H1 (cell line): ENCODE measurements at regions not wholly inside any gene's neighbourhood (a gene's known extent, or its start where the extent isn't known, plus 50 kb on each side); places are given as distances from the start of the nearest gene placed in this dataset.
A peak's percentile ranks its signal among the peaks of the same experiment; 100 is the strongest.

Experiments used
- CTCF ChIA-PET: fragments of 300-600 bp; sonication (Branson Sonifier 250); formaldehyde crosslinking; loops from one replicate; lab custom pipeline; 2021; ENCODE audit not compliant: partially characterized antibody; lab: Charles Lee
- POLR2A ChIA-PET: fragments of 300-600 bp; sonication (Branson Sonifier 250); formaldehyde crosslinking; loops from one replicate; lab custom pipeline; 2021; ENCODE audit warnings: inconsistent platforms; ENCODE audit not compliant: partially characterized antibody; lab: Charles Lee
- DNase-seq, 2 experiments: peaks; one replicate each; pipeline versions ENCODE4 v3.0.0 to v3.0.0-alpha.2; 2010 to 2022; ENCODE audit warnings: low spot score in 2 of 2, low read depth in 1 of 2, mixed read lengths in 1 of 2
- FAIRE-seq: peaks from 2 replicates; lab custom pipeline; 2011; peaks lifted over from hg19 to GRCh38; lab: Jason Lieb, UNC
- H2AFZ ChIP-seq: 2 replicates; pipeline ENCODE4 v1.8.1; 2012; ENCODE audit warnings: low read length, inconsistent platforms
- H2AK5ac ChIP-seq: 2 replicates; pipeline ENCODE4 v1.6.1; 2013; ENCODE audit warnings: low read depth, low read length
- H2BK120ac ChIP-seq: replicated peaks from 2 replicates; pipeline ENCODE3; 2013; ENCODE audit warnings: low read depth, low read length, inconsistent platforms
- H2BK12ac ChIP-seq: 2 replicates; pipeline ENCODE4 v1.6.1; 2013; ENCODE audit warnings: low read depth, low read length
- H2BK15ac ChIP-seq: 2 replicates; pipeline ENCODE4 v1.6.1; 2013; ENCODE audit warnings: low read length
- H2BK20ac ChIP-seq: 2 replicates; pipeline ENCODE4 v1.6.1; 2013; ENCODE audit warnings: low read length
- H2BK5ac ChIP-seq: 2 replicates; pipeline ENCODE4 v1.6.1; 2013; ENCODE audit warnings: low read depth, low read length
- H3K14ac ChIP-seq: 2 replicates; pipeline ENCODE4 v1.6.1; 2013; ENCODE audit warnings: inconsistent platforms; ENCODE audit not compliant: insufficient read length
- H3K18ac ChIP-seq: 2 replicates; pipeline ENCODE4 v1.6.1; 2013; ENCODE audit warnings: low read length; ENCODE audit errors: extremely low read depth
- H3K23ac ChIP-seq: 2 replicates; pipeline ENCODE4 v1.6.1; 2013; ENCODE audit warnings: inconsistent platforms; ENCODE audit not compliant: insufficient read length
- H3K23me2 ChIP-seq: 2 replicates; pipeline ENCODE4 v1.6.1; 2013; ENCODE audit warnings: low read depth, low read length
- H3K27ac ChIP-seq: 2 replicates; pipeline ENCODE4 v1.6.1; 2011; ENCODE audit warnings: low read depth, low read length, inconsistent platforms
- H3K27me3 ChIP-seq, 4 experiments: replicated peaks in 1 of 4; 1 replicate in 1 of 4; 2 replicates in 3 of 4; pipeline versions ENCODE4 v1.6.1 to v1.8.1; 2011 to 2013; ENCODE audit warnings: low read length in 3 of 4, mild to moderate bottlenecking in 3 of 4, inconsistent platforms in 2 of 4, mixed read lengths in 2 of 4, moderate library complexity in 1 of 4; ENCODE audit not compliant: control insufficient read depth in 3 of 4, insufficient read depth in 3 of 4; ENCODE audit errors: extremely low read depth in 1 of 4
- H3K36me3 ChIP-seq, 4 experiments: 2 replicates each; pipeline versions ENCODE4 v1.6.1 to v1.8.1; 2011 to 2013; ENCODE audit warnings: mild to moderate bottlenecking in 4 of 4, low read length in 3 of 4, moderate library complexity in 2 of 4, control low read depth in 1 of 4, inconsistent platforms in 1 of 4; ENCODE audit not compliant: insufficient read depth in 4 of 4, control insufficient read depth in 2 of 4
- H3K4ac ChIP-seq: replicated peaks from 2 replicates; pipeline ENCODE3; 2013; ENCODE audit warnings: low read length, low read depth, mixed read lengths, inconsistent platforms; ENCODE audit not compliant: insufficient read length
- H3K4me1 ChIP-seq, 4 experiments: replicated peaks in 1 of 4; 1 replicate in 1 of 4; 2 replicates in 3 of 4; pipeline versions ENCODE4 v1.6.1 to v1.8.1; 2011 to 2013; ENCODE audit warnings: low read length in 3 of 4, inconsistent platforms in 2 of 4, mixed read lengths in 1 of 4; ENCODE audit not compliant: insufficient read depth in 4 of 4, control insufficient read depth in 3 of 4
- H3K4me2 ChIP-seq, 2 experiments: 2 replicates each; pipeline versions ENCODE4 v1.6.1 to v1.8.1; 2011 to 2013; ENCODE audit warnings: low read depth in 2 of 2, low read length in 2 of 2, control low read depth in 1 of 2, inconsistent platforms in 1 of 2, mild to moderate bottlenecking in 1 of 2; ENCODE audit not compliant: insufficient read depth in 1 of 2
- H3K4me3 ChIP-seq, 4 experiments: fragments of 200-600, 300-600 bp in 1 of 4; sonication (generic), shearing (Covaris generic), sonication (Bioruptor Twin) in 1 of 4; 2 replicates each; pipeline versions ENCODE4 v1.5.1 to v1.8.1; 2011 to 2016; ENCODE audit warnings: low read length in 4 of 4, low read depth in 3 of 4, control low read depth in 2 of 4, inconsistent platforms in 2 of 4, mild to moderate bottlenecking in 2 of 4, mixed read lengths in 1 of 4, moderate library complexity in 1 of 4; ENCODE audit not compliant: insufficient read depth in 2 of 4; ENCODE audit errors: extremely low read depth in 1 of 4
- H3K56ac ChIP-seq: replicated peaks from 2 replicates; pipeline ENCODE3; 2013; ENCODE audit warnings: low read depth, mild to moderate bottlenecking, mixed read lengths, low read length, inconsistent platforms; ENCODE audit not compliant: insufficient read length
- H3K79me1 ChIP-seq: 2 replicates; pipeline ENCODE4 v1.6.1; 2013; ENCODE audit warnings: low read depth, low read length, control low read depth
- H3K79me2 ChIP-seq, 2 experiments: 2 replicates each; pipeline versions ENCODE4 v1.6.1 to v1.8.1; 2012 to 2013; ENCODE audit warnings: low read length in 2 of 2, mild to moderate bottlenecking in 2 of 2, inconsistent platforms in 1 of 2; ENCODE audit not compliant: insufficient read depth in 2 of 2, control insufficient read depth in 1 of 2
- H3K9ac ChIP-seq, 4 experiments: replicated peaks in 1 of 4; 1 replicate in 1 of 4; 2 replicates in 3 of 4; pipeline versions ENCODE4 v1.6.1 to v1.8.1; 2011 to 2013; ENCODE audit warnings: low read depth in 3 of 4, low read length in 3 of 4, control low read depth in 2 of 4, mild to moderate bottlenecking in 2 of 4, moderate library complexity in 2 of 4, inconsistent platforms in 1 of 4; ENCODE audit errors: extremely low read depth in 1 of 4
- H3K9me3 ChIP-seq, 2 experiments: 2 replicates each; pipeline versions ENCODE4 v1.6.1 to v1.8.1; 2012 to 2013; ENCODE audit warnings: mild to moderate bottlenecking in 2 of 2, moderate library complexity in 2 of 2, control low read depth in 1 of 2, inconsistent platforms in 1 of 2, low read depth in 1 of 2, low read length in 1 of 2, mixed read lengths in 1 of 2; ENCODE audit not compliant: insufficient read depth in 2 of 2
- H4K20me1 ChIP-seq, 2 experiments: replicated peaks in 1 of 2; 2 replicates each; pipeline versions ENCODE3 to v1.8.1; 2011 to 2013; ENCODE audit warnings: inconsistent platforms in 2 of 2, low read length in 2 of 2, mild to moderate bottlenecking in 1 of 2; ENCODE audit not compliant: insufficient read depth in 2 of 2, control insufficient read depth in 1 of 2
- H4K5ac ChIP-seq: 2 replicates; pipeline ENCODE4 v1.6.1; 2013; ENCODE audit warnings: low read length, low read depth, mixed read lengths, inconsistent platforms; ENCODE audit not compliant: insufficient read length
- H4K8ac ChIP-seq: 2 replicates; pipeline ENCODE4 v1.8.0; 2013; ENCODE audit warnings: mild to moderate bottlenecking, moderate library complexity, low read length, inconsistent platforms; ENCODE audit not compliant: insufficient read depth; ENCODE audit errors: extremely low read depth
- H4K91ac ChIP-seq: replicated peaks from 2 replicates; pipeline ENCODE3; 2013; ENCODE audit warnings: low read length, mixed read lengths, inconsistent platforms; ENCODE audit not compliant: insufficient read length
- BCL11A ChIP-seq, 2 experiments: IDR thresholded peaks; one replicate each; pipeline ENCODE4 v1.6.1; 2011; ENCODE audit warnings: low read depth in 2 of 2, low read length in 2 of 2, mild to moderate bottlenecking in 2 of 2
- EGR1 ChIP-seq: IDR thresholded peaks from 2 replicates; pipeline ENCODE4 v1.6.1; 2011; ENCODE audit warnings: low read depth, low read length, borderline replicate concordance
- KDM1A ChIP-seq: fragments of 200-600, 300-600 bp; sonication (generic); IDR thresholded peaks from 2 replicates; pipeline ENCODE4 v1.7.1; 2016; ENCODE audit warnings: mild to moderate bottlenecking, low read length, borderline replicate concordance
- RBBP5 ChIP-seq: IDR thresholded peaks from 2 replicates; pipeline ENCODE4 v1.7.1; 2012; ENCODE audit warnings: low read depth, mild to moderate bottlenecking, inconsistent platforms, low read length, moderate library complexity, borderline replicate concordance
- RNF2 ChIP-seq: fragments of 200-900, 300-1000 bp; sonication (generic); IDR thresholded peaks from 2 replicates; pipeline ENCODE4 v1.7.1; 2016; ENCODE audit warnings: borderline replicate concordance, low read depth, mild to moderate bottlenecking, antibody characterized with exemption, low read length; ENCODE audit not compliant: poor library complexity, severe bottlenecking; ENCODE audit errors: missing control alignments
- RXRA ChIP-seq: IDR thresholded peaks from 2 replicates; pipeline ENCODE4 v1.6.1; 2011; ENCODE audit warnings: low read depth, mild to moderate bottlenecking, low read length, moderate library complexity; ENCODE audit not compliant: insufficient read depth
- SIRT6 ChIP-seq: IDR thresholded peaks from one replicate; pipeline ENCODE4 v1.7.1; 2012; ENCODE audit warnings: low read length, inconsistent platforms
- TCF12 ChIP-seq: IDR thresholded peaks from 2 replicates; pipeline ENCODE4 v1.6.1; 2011; ENCODE audit warnings: low read depth, mild to moderate bottlenecking, low read length
- WGBS, 2 experiments: shearing (Covaris generic) in 1 of 2; methylation state at CpG; one replicate each; pipeline versions ENCODE4 v1.1.6 to v1.1.7; 2013 to 2015; ENCODE audit warnings: low lambda C conversion rate in 2 of 2, mixed read lengths in 2 of 2, inconsistent platforms in 1 of 2, low coverage in 1 of 2, missing lambda C conversion rate in 1 of 2; ENCODE audit not compliant: insufficient replicate concordance in 2 of 2, insufficient coverage in 1 of 2, insufficient read length in 1 of 2; ENCODE audit errors: extremely low coverage in 1 of 2, missing lambda C conversion rate in 1 of 2; 5-methylcytosine and 5-hydroxymethylcytosine counted together

DNA sequence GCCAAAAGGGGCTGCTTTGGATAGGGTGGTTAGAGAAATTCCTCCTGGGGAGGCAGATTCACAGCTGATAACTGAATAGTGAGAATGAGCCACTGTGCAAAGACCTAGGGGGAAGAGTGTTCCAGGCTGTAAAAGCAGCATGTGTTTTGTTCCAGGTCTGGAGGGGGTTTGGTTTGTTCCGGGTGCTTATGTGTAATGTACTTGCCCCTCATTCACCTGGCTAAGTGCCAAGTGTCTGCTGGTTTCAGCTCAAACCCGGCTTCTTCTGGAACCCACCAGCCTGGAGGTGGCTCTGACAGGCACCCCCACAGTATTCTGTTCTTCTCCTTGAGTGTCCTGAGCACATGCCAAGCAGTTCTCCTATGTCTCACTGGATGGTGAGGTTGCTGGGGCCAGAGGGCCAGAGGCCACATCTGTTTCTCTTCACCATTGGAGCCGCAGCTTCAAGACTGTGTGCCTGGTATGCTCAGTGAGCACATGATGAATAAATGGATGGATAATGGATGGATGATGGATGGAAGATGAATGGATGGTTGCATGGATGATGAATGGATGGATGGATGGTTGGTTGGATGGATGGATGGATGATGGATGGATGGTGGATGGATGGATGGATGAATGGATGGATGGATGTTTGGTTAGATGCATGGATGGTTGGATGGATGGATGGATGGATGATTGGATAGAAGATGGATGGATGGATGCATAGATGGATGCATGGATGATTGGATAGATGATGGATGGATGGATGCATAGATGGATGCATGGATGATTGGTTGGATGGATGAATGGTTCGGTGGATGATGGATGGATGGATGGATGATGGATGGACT lies 227.6 kb downstream of the BMP7 start:
- Histone ChIP-seq H3K4me2 (no peak overlapping the region), H4K5ac (no peak overlapping the region), H4K20me1 (peaks cover 0 to 3% of the 10 kb centered on the region in 2 experiments), H3K27me3 (peaks cover 0 to 3% (median 0%) of the 10 kb centered on the region in 4 experiments; a peak in 1 of 7 replicates), H3K4me3 (no peak overlapping the region), H3K27ac (no peak overlapping the region), H2AFZ (no peak overlapping the region), H2BK5ac (no peak overlapping the region), H3K18ac (no peak overlapping the region), H3K56ac (peak overlapping the region; percentile 75), H2BK15ac (0 out of 2 replicates have a peak overlapping the region, but pooled peaks have one; percentile 31), H3K14ac (no peak overlapping the region), H3K4me1 (no peaks in the 10 kb centered on the region), H2BK20ac (no peak overlapping the region), H4K8ac (no peak overlapping the region; the same call in 1 of the 2 replicates), H3K79me1 (no peaks in the 10 kb centered on the region), H3K9me3 (no peaks in the 10 kb centered on the region), H4K91ac (no peak overlapping the region), H3K4ac (no peak overlapping the region), H2AK5ac (no peak overlapping the region), H2BK120ac (no peak overlapping the region), H3K23ac (no peak overlapping the region), H3K79me2 (no peaks in the 10 kb centered on the region), H2BK12ac (no peak overlapping the region), H3K9ac (no peak overlapping the region), H3K36me3 (no peaks in the 10 kb centered on the region), H3K23me2 (peaks cover 5% of the 10 kb centered on the region; the same call in 1 of the 2 replicates)
- 91 to 100% methylated on average over 1 to 4 of the region's 4 CpGs for WGBS, 2 experiments
- no peak for TF ChIP-seq RNF2
- TF ChIP-seq KDM1A: no peak
- no peak for TF ChIP-seq EGR1
- no peak for TF ChIP-seq RBBP5
- no peak for TF ChIP-seq BCL11A (IDR thresholded peaks at IDR 0.05; ENCODE audit: low read depth in 2 of 2, low read length in 2 of 2)
- no peak for TF ChIP-seq TCF12
- TF ChIP-seq SIRT6: no peak
- no peak for TF ChIP-seq RXRA
- CTCF ChIA-PET: interaction anchor here (1.3 to 1.5 kb wide), 2 partner anchors 9 to 13 kb away, joined by 3 to 4 read pairs; no protein-coding TSS in a partner anchor
- FAIRE-seq (no peak), DNase-seq (no peak)
- POLR2A ChIA-PET: no interaction called here
